GM12872 (cell line): ENCODE measurements at regions not wholly inside any gene's neighbourhood (a gene's known extent, or its start where the extent isn't known, plus 50 kb on each side); places are given as distances from the start of the nearest gene placed in this dataset.

Experiments
- CTCF ChIP-seq: IDR thresholded peaks from 3 replicates; pipeline ENCODE4 v1.5.1; 2011; ENCODE audit warnings: low read depth, mild to moderate bottlenecking, low read length, moderate library complexity; ENCODE audit not compliant: insufficient read depth

GRCh38 chr9:78724896-78725295 is 428.0 kb downstream of the PSAT1 start:
- no peak for TF ChIP-seq CTCF

- no peak for TF ChIP-seq CTCF
These were observed 428.6 kb downstream of the PSAT1 start for GRCh38 chr9:78725503-78725902.

GRCh38 chr9:78745331-78745730 is 448.4 kb downstream of the PSAT1 start:
- no peak for TF ChIP-seq CTCF

DNA sequence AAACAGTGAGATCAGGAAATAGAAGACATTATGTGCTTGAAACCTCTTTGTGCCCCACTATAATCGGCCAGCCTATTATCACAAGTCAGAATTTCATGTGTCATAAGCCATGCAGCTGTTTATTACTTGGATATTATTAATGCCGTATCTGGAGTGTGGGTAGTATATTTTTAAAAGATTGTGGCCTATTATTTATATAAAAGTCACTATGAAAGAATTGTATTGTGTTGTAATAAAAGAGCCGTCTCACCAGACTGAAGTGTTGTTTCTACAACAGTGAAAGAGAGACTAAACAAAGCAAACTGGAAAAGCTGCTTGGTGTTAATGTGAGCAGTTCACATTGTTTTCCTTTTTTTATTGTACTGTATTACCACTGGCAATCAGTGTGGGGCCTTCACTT is 449.1 kb downstream of the PSAT1 start:
- TF ChIP-seq CTCF: no peak

DNA sequence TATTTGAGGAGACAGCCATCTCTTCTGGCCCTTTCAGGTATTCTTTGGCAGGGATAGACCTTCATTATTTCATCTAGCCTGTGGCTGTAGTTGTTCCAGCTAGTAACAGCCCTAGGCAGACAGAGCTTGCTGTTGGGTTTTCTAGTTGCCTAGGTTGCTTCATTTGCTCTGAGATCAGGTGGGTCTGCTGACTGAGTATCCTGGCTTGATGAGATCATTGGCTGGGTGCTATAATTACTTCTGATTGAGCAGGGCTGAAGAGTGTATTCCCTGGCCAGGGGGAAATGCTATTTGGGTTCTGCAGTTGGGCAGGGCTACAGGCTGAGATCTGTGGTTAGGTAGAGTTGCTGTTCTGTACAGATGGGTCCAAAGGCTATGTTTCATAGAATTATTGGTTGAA is 456.1 kb downstream of the PSAT1 start:
- TF ChIP-seq CTCF: no peak

GRCh38 chr9:78756813-78757510 is 460.0 kb downstream of the PSAT1 start:
- TF ChIP-seq CTCF: no peak

DNA sequence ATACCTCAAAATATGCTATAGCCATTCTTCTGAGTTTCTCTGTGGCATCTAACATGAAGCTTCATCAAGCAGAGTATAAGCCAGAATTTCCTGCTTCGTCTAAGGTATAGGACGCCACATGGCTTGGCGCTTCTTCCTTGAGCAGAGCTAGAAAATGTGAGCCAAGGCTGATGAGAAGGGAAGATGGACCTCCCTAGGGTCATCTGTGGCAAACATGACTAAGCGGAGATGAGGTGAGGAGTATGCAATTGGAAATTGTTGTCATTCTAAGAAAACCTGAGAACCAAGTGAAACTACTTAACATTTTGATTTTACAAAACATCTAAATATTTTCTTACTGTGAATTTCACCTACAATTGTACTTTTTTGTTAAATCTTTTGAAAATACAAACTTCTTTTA is 466.5 kb downstream of the PSAT1 start:
- TF ChIP-seq CTCF: no peak
